Thoracic aorta (tissue), 2 donors: ENCODE measurements at regions not wholly inside any gene's neighbourhood (a gene's known extent, or its start where the extent isn't known, plus 50 kb on each side); places are given as distances from the start of the nearest gene placed in this dataset.

Experiments
- ATAC-seq: fragments of 150-250 bp; one replicate; pipeline ENCODE4 v1.8.0; 2017; ENCODE audit warnings: low read depth; ENCODE audit not compliant: insufficient number of reproducible peaks, low FRiP score
- DNase-seq: peaks from one replicate; pipeline ENCODE4 v3.0.0-alpha.2; 2020; ENCODE audit warnings: low spot score
- H3K27ac ChIP-seq, 2 donors: fragments of 200-600 bp; sonication (generic); 1 replicate in 1 of 2; 2 replicates in 1 of 2; pipeline ENCODE4 v1.5.1; 2016; ENCODE audit warnings: mild to moderate bottlenecking in 2 of 2, moderate library complexity in 2 of 2
- H3K27me3 ChIP-seq: fragments of 200-600 bp; sonication (generic); replicated peaks from 2 replicates; pipeline ENCODE4 v1.6.0; 2016; ENCODE audit warnings: mild to moderate bottlenecking; ENCODE audit not compliant: insufficient read depth
- H3K36me3 ChIP-seq: fragments of 200-600 bp; sonication (generic); one replicate; pipeline ENCODE4 v1.5.1; 2016
- H3K4me1 ChIP-seq, 2 donors: fragments of 200-600 bp; sonication (generic); 1 replicate in 1 of 2; 2 replicates in 1 of 2; pipeline versions ENCODE4 v1.5.1 to v1.6.0; 2016; ENCODE audit warnings: low read depth in 2 of 2, mild to moderate bottlenecking in 1 of 2; ENCODE audit not compliant: control insufficient read depth in 1 of 2
- H3K4me3 ChIP-seq: fragments of 200-600 bp; sonication (generic); 2 replicates; pipeline ENCODE4 v1.5.1; 2016; ENCODE audit warnings: mild to moderate bottlenecking
- H3K9me3 ChIP-seq: fragments of 200-600 bp; sonication (generic); 2 replicates; pipeline ENCODE4 v1.5.1; 2016
- TF ChIP-seq, protein P1 (sequence below): fragments of 200-600 bp; sonication (generic); IDR thresholded peaks from one replicate; pipeline ENCODE4 v1.5.1; 2019; ENCODE audit warnings: antibody characterized with exemption

DNA sequence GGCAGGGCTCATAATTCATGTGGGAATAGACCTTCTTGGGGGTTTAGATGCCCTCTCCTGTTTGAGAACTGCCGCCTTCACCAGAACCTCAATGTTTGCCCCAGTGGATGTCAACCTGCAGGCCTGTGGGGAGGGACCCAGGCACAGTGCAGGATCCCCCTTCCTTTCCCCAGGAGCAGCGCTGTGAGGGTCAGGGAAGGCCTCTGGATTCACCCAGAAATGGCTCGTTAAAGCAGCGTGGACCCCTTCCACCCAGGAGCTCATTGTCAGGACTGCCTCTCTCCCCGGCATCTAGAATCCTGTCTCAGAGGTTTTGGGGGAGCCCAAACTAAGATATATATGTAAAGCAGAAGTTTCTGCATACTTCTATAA lies 188.3 kb downstream of the GADD45G start:
- no peaks in the 10 kb centered on the region for H3K27me3 ChIP-seq
- TF ChIP-seq, protein P1, sequence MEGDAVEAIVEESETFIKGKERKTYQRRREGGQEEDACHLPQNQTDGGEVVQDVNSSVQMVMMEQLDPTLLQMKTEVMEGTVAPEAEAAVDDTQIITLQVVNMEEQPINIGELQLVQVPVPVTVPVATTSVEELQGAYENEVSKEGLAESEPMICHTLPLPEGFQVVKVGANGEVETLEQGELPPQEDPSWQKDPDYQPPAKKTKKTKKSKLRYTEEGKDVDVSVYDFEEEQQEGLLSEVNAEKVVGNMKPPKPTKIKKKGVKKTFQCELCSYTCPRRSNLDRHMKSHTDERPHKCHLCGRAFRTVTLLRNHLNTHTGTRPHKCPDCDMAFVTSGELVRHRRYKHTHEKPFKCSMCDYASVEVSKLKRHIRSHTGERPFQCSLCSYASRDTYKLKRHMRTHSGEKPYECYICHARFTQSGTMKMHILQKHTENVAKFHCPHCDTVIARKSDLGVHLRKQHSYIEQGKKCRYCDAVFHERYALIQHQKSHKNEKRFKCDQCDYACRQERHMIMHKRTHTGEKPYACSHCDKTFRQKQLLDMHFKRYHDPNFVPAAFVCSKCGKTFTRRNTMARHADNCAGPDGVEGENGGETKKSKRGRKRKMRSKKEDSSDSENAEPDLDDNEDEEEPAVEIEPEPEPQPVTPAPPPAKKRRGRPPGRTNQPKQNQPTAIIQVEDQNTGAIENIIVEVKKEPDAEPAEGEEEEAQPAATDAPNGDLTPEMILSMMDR = no peak
- H3K4me3 ChIP-seq = no peak overlapping the region
- no peaks in the 10 kb centered on the region for H3K36me3 ChIP-seq
- DNase-seq (no peak), ATAC-seq (no peak)
- H3K27ac ChIP-seq = no peak overlapping the region
- H3K9me3 ChIP-seq = no peaks in the 10 kb centered on the region
- no peaks in the 10 kb centered on the region for H3K4me1 ChIP-seq

GRCh38 chr9:89793551-89793950 lies 188.7 kb downstream of the GADD45G start:
- DNase-seq (no peak), ATAC-seq (no peak)
- no peaks in the 10 kb centered on the region for H3K36me3 ChIP-seq
- H3K4me1 ChIP-seq = no peaks in the 10 kb centered on the region
- H3K4me3 ChIP-seq = no peak overlapping the region
- H3K9me3 ChIP-seq = no peaks in the 10 kb centered on the region
- no peak overlapping the region for H3K27ac ChIP-seq
- no peaks in the 10 kb centered on the region for H3K27me3 ChIP-seq
- TF ChIP-seq, protein P1 = no peak

DNA sequence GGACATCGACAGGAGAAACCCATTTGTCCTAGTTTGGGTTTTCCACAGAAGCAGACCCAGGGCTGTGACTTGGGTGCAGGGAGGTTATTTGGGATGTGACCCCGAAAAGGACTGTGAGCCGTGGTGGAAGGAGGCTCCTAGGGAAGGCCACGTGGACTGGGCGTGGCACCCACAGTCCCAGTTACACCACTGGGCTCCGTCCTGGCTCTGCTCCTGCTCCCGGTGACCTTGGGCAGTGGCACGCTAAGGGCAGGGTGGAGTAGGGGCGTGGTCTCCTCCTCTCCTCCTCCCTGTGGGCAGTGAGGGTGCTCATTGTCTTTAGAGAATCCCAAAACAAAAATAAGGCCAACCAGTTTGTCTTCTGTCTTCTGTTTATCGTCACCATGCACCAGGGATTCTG lies 190.1 kb downstream of the GADD45G start:
- Histone ChIP-seq H3K4me3 (no peak overlapping the region), H3K9me3 (no peaks in the 10 kb centered on the region), H3K4me1 (no peaks in the 10 kb centered on the region), H3K27me3 (no peaks in the 10 kb centered on the region), H3K36me3 (no peaks in the 10 kb centered on the region), H3K27ac (no peak overlapping the region)
- no peak for DNase-seq
- TF ChIP-seq, protein P1 = no peak
- no peak for ATAC-seq

GRCh38 chr9:89795538-89796195 lies 190.9 kb downstream of the GADD45G start:
- Histone ChIP-seq H3K4me1 (peaks cover 0 to 3% of the 10 kb centered on the region in 2 donors), H3K36me3 (no peaks in the 10 kb centered on the region), H3K27me3 (no peaks in the 10 kb centered on the region), H3K4me3 (no peak overlapping the region), H3K9me3 (no peaks in the 10 kb centered on the region), H3K27ac (no peak overlapping the region)
- DNase-seq (no peak), ATAC-seq (no peak)
- TF ChIP-seq, protein P1 = no peak

DNA sequence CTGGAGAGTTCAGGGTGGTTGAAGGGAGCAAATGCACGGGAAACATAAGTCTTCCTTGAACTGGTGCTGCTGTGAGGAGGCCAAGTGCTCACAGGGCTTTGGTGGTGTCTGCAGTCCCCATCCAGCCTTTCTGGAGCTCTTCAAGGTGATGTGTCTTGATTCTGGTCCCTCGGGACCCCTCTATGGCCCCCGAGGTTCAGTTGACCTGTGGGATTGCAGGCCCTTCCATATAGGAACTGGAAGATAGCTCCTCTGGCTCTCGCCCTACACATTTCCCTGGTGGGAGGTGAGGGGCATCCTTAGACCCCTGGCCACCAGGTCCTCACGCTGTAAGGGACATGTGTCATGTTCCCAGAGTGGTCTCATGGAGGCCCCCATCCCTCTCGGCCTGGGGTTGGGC lies 191.8 kb downstream of the GADD45G start:
- TF ChIP-seq, protein P1 = no peak
- no peak for DNase-seq

More for the DNA sequence above, 191.8 kb downstream of the GADD45G start:
- no peak for ATAC-seq
- no peaks in the 10 kb centered on the region for H3K36me3 ChIP-seq
- no peak overlapping the region for H3K4me3 ChIP-seq
- H3K27ac ChIP-seq = no peak overlapping the region
- H3K4me1 ChIP-seq = peaks cover 0 to 12% of the 10 kb centered on the region in 2 donors
- no peaks in the 10 kb centered on the region for H3K27me3 ChIP-seq
- H3K9me3 ChIP-seq = no peaks in the 10 kb centered on the region
